Duodenal mucosa (tissue), 2 donors: ENCODE measurements at regions not wholly inside any gene's neighbourhood (a gene's known extent, or its start where the extent isn't known, plus 50 kb on each side); places are given as distances from the start of the nearest gene placed in this dataset.

Experiments used
- H3K27ac ChIP-seq: one replicate; pipeline ENCODE4 v1.7.0; 2013; ENCODE audit warnings: low read depth, low read length
- H3K27me3 ChIP-seq, 2 donors: one replicate each; pipeline ENCODE4 v1.7.0; 2013; ENCODE audit warnings: low read length in 2 of 2, control low read depth in 1 of 2; ENCODE audit not compliant: insufficient read depth in 2 of 2, control insufficient read depth in 1 of 2
- H3K36me3 ChIP-seq, 2 donors: one replicate each; pipeline ENCODE4 v1.7.0; 2013; ENCODE audit warnings: low read length in 2 of 2, control low read depth in 1 of 2; ENCODE audit not compliant: insufficient read depth in 2 of 2, control insufficient read depth in 1 of 2
- H3K4me1 ChIP-seq, 2 donors: one replicate each; pipeline ENCODE4 v1.7.0; 2013; ENCODE audit warnings: low read length in 2 of 2, control low read depth in 1 of 2; ENCODE audit not compliant: insufficient read depth in 2 of 2, control insufficient read depth in 1 of 2
- H3K4me3 ChIP-seq, 2 donors: one replicate each; pipeline ENCODE4 v1.7.0; 2013; ENCODE audit warnings: low read length in 2 of 2, low read depth in 1 of 2
- H3K9ac ChIP-seq, 2 donors: one replicate each; pipeline ENCODE4 v1.7.0; 2013; ENCODE audit warnings: low read length in 2 of 2, low read depth in 1 of 2
- H3K9me3 ChIP-seq, 2 donors: one replicate each; pipeline ENCODE4 v1.7.0; 2013; ENCODE audit warnings: low read length in 2 of 2, control low read depth in 1 of 2; ENCODE audit not compliant: control insufficient read depth in 1 of 2

DNA sequence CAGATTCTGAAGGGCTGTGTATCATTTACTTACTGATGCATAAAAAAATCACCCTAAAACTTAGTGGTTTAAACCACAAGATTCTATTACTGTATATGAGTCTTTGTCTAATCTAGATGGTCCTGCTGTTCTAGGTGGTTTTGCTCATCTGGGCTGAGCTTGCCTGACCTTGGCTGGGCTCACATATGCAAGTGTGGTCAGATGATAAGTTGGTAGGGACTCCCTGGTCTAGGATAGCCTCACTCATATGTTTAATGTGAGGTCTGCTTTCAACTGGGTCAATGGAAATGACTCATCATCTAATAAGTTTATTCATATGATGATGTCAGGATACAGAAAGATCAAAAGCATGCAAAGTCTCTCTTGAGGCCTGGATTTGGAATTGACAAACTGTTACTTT is 887.8 kb downstream of the TRHDE start:
- no peaks in the 10 kb centered on the region for H3K36me3 ChIP-seq
- H3K9ac ChIP-seq, result no peak overlapping the region
- H3K27ac ChIP-seq, result no peak overlapping the region
- H3K27me3 ChIP-seq, result no peaks in the 10 kb centered on the region
- no peak overlapping the region for H3K4me3 ChIP-seq
- H3K9me3 ChIP-seq, result no peaks in the 10 kb centered on the region
- no peaks in the 10 kb centered on the region for H3K4me1 ChIP-seq

DNA sequence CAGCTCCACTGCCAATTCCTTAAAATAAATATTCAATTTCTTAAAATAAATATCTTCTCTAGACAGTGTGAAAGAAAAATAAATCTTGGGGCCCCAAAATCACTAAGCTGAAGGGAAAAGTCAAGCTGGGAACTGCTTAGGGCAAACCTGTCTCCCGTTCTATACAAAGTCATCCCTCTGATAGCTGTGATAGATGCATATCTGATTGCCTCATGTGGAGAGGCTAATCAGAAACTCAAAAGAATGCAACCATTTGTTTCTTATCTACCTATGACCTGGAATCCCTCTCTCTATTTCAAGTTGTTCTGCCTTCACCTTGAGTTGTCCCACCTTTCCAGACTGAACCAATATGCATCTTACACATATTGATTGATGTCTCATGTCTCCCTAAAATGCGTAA is 889.8 kb downstream of the TRHDE start:
- H3K4me3 ChIP-seq, result no peak overlapping the region
- H3K9ac ChIP-seq, result no peak overlapping the region
- H3K27ac ChIP-seq, result no peak overlapping the region
- no peaks in the 10 kb centered on the region for H3K4me1 ChIP-seq
- H3K36me3 ChIP-seq, result no peaks in the 10 kb centered on the region
- no peaks in the 10 kb centered on the region for H3K9me3 ChIP-seq
- no peaks in the 10 kb centered on the region for H3K27me3 ChIP-seq

DNA sequence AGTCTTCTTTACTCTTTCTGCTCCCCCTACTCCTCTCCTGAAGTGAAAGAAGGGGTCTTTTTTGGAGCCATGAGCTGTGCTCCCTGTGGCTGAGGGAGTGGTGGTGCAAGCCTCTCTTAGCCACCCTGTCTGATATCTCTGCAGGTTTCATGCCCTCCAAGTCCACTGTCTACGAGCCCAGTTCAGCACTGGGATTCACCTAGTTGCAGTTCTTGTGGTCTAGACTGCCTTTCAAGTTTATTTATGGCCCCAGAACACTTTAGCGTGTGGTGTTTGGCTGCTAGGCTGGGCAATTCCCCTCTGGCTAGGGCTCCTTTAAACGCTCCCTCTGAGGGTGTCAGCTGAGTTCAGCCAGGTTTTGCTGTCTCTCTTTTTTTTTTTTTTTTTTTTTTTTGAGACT is 908.6 kb downstream of the TRHDE start:
- H3K4me1 ChIP-seq, result no peaks in the 10 kb centered on the region
- H3K27me3 ChIP-seq, result no peaks in the 10 kb centered on the region
- H3K4me3 ChIP-seq, result no peak overlapping the region
- no peaks in the 10 kb centered on the region for H3K36me3 ChIP-seq
- H3K27ac ChIP-seq, result no peak overlapping the region
- peaks cover 5 to 16% of the 10 kb centered on the region in 2 donors for H3K9me3 ChIP-seq
- no peak overlapping the region for H3K9ac ChIP-seq

DNA sequence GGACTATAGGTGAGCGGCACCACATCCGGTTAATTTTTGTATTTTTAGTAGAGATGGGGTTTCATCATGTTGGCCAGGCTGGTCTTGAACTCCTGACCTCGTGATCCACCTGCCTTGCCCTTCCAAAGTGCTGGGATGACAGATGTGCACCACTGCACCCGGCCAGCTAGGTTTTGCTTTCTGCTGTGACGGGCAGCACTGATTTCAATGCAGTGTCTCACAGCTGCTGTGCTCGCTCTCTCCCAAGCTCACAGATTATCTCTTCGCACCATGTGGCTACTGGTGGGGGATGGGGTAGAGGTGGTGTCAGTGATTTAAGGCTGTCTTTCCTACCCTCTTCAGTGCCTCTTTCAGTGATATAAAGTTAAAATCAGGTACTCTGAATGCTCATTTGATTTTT is 909.1 kb downstream of the TRHDE start:
- Histone ChIP-seq H3K36me3 (no peaks in the 10 kb centered on the region), H3K27me3 (no peaks in the 10 kb centered on the region), H3K4me1 (no peaks in the 10 kb centered on the region), H3K27ac (no peak overlapping the region), H3K9ac (no peak overlapping the region), H3K4me3 (no peak overlapping the region), H3K9me3 (peaks cover 5 to 21% of the 10 kb centered on the region in 2 donors)

DNA sequence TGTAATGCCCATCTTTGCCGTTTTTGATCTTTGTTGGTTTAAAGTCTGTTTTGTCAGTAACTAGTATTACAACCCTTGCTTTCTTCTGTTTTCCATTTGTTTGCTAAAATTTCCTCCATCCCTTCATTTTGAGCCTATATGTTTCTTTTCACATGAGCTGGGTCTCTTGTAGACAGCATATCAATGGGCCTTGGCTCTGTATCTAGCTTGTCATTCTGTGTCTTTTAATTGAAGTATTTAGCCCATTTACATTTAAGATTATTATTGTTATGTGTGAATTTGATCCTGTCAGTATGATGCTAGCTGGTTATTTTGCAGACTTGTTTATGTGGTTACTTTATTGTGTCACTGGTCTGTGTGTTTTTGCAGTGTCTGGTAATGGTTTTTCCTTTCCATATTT is 913.2 kb downstream of the TRHDE start:
- Histone ChIP-seq H3K27me3 (no peaks in the 10 kb centered on the region), H3K27ac (no peak overlapping the region), H3K9ac (no peak overlapping the region), H3K4me3 (no peak overlapping the region), H3K36me3 (no peaks in the 10 kb centered on the region), H3K9me3 (peaks cover 5 to 25% of the 10 kb centered on the region in 2 donors), H3K4me1 (no peaks in the 10 kb centered on the region)

DNA sequence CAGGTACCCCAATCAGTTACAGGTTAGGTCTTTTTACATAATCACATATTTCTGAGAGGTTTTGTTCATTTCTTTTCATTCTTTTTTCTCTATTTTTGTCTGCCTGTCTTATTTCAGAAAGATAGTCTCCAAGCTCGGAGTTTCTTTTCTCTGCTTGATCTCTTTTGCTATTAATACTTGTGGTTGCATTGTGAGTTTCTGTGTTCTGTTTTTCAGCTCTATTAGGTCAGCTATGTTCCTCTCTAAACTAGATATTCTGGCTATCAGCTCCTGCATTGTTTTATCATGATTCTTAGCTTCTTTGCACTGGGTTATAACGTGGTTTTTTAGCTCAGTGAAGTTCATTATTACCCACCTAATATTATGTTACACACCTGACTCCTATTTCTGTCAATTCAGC is 914.1 kb downstream of the TRHDE start:
- Histone ChIP-seq H3K27ac (no peak overlapping the region), H3K4me1 (no peaks in the 10 kb centered on the region), H3K27me3 (no peaks in the 10 kb centered on the region), H3K4me3 (no peak overlapping the region), H3K9me3 (peaks cover 5 to 24% of the 10 kb centered on the region in 2 donors), H3K36me3 (no peaks in the 10 kb centered on the region), H3K9ac (no peak overlapping the region)

DNA sequence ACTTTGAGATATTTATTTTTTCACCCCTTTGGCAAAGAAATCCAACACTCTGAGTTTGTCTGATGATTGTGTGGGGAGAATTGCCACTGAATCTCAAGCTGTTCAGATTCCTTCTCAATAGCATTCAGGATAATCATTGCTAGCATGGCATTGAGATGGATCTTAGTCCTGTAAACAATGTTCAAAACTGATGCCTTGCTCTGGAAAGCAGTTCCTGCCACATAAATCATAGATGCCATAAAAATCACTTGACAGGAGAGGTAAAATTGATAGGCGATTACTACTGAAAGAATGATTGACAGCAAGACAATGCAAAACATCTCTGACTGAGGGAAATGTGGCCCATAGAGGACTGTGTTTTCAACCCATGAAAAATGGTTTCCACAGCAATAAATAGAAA is 915.6 kb downstream of the TRHDE start:
- no peaks in the 10 kb centered on the region for H3K27me3 ChIP-seq
- no peak overlapping the region for H3K9ac ChIP-seq
- no peak overlapping the region for H3K4me3 ChIP-seq
- no peak overlapping the region for H3K27ac ChIP-seq
- H3K9me3 ChIP-seq, result peaks cover 5 to 24% of the 10 kb centered on the region in 2 donors
- H3K36me3 ChIP-seq, result no peaks in the 10 kb centered on the region
- no peaks in the 10 kb centered on the region for H3K4me1 ChIP-seq

DNA sequence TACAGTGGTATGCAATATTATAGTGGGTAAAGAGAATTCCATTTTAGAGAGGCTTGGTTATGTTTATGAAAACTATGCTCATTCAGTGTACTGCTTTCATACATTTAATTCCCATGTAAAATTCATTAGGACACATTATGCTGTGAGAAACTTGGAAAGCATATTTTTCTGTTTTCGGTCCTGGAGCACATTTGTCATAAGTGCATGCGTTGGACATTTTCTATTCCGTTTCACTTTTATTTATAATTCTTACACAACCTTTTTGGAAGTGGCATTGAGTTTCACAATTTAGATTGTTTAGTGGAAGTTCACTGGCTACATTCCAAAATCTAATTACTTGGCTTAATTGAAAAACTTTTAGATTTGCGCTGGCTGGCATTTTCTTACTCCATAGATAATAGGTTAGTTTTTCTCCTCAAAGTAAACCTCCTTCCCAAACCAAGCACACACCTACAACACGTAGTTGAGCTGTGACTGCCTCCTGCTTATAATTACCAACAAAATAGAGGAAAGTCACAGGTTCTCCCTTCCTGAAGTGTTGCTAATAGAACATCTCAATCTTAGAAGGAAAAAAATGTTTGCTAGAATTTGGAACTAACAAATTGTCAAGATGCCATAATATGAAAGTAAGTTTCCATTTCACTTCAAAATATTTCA is 938.5 kb downstream of the TRHDE start:
- H3K36me3 ChIP-seq, result no peaks in the 10 kb centered on the region
- no peak overlapping the region for H3K27ac ChIP-seq
- no peaks in the 10 kb centered on the region for H3K4me1 ChIP-seq
- H3K27me3 ChIP-seq, result no peaks in the 10 kb centered on the region
- no peak overlapping the region for H3K9ac ChIP-seq
- H3K9me3 ChIP-seq, result no peaks in the 10 kb centered on the region
- H3K4me3 ChIP-seq, result no peak overlapping the region

DNA sequence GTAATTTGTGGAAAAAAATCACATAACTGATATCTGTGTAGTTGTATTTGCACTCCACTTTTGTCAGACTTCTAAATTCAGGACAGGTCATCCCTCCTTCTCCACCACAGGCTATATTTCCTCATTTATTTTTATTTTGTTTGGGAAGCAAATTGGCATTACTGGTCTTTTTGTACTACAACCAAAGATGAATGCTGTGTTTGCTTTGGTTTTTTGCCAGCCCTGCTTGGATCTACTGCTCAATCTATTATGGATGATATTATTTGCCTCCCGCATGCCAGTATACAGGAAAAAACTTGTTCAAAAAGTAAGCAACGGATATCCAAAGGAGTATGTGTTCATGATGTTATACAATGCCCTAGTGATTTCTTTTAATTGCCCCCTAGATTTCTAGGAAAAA is 948.8 kb downstream of the TRHDE start:
- Histone ChIP-seq H3K9ac (no peak overlapping the region), H3K4me3 (no peak overlapping the region), H3K27me3 (no peaks in the 10 kb centered on the region), H3K36me3 (no peaks in the 10 kb centered on the region), H3K27ac (no peak overlapping the region), H3K4me1 (no peaks in the 10 kb centered on the region), H3K9me3 (no peaks in the 10 kb centered on the region)

DNA sequence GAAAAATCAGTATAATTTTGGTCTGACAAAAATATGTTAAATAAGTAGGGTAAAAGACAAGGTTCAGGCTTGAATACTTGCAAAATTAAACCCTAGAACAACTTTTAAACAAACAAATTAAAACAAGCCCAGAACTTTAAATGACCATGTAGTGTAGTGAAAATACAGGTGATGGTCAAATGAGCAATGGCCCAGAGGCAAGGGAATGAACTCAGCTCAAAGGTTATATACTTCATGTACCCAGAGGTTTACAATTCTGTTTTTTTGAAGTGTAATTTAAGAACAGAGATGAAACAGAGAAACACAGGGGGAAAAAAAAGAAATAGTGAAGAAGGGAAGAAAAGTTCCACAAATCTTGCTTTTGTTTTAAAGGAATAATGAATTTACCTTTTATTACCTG is 949.2 kb downstream of the TRHDE start:
- Histone ChIP-seq H3K27me3 (no peaks in the 10 kb centered on the region), H3K4me3 (no peak overlapping the region), H3K4me1 (no peaks in the 10 kb centered on the region), H3K9ac (no peak overlapping the region), H3K9me3 (no peaks in the 10 kb centered on the region), H3K27ac (no peak overlapping the region), H3K36me3 (no peaks in the 10 kb centered on the region)

DNA sequence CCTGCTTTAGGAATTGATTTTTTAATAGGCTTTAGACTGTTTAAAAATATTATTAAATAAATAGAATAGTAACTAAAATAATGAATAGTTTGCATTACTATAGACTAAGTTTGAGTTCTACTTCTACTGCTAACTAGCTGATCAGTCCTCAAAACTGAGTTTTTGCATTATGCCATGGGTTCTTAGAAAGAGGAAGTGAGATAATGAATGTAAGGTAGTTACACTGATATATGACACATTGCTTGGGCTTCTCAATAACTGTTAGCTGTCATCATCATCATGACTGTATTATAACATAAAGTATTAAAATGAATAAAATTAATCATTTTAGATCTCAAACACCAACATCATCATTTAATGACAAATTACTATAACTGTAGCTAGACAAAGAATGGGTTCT is 949.7 kb downstream of the TRHDE start:
- H3K9ac ChIP-seq, result no peak overlapping the region
- no peak overlapping the region for H3K27ac ChIP-seq
- H3K36me3 ChIP-seq, result no peaks in the 10 kb centered on the region
- no peaks in the 10 kb centered on the region for H3K9me3 ChIP-seq
- H3K27me3 ChIP-seq, result no peaks in the 10 kb centered on the region
- H3K4me3 ChIP-seq, result no peak overlapping the region
- no peaks in the 10 kb centered on the region for H3K4me1 ChIP-seq
